Activated CD4-positive, alpha-beta T cell treated with anti-CD3 and anti-CD28 coated beads, Interleukin-2, amount 50 U/mL, for 24 hours (primary cell): ENCODE measurements at regions not wholly inside any gene's neighbourhood (a gene's known extent, or its start where the extent isn't known, plus 50 kb on each side); places are given as distances from the start of the nearest gene placed in this dataset.

Experiments used
- DNase-seq, 2 donors: peaks; one replicate each; pipeline ENCODE4 v3.0.0-alpha.2; 2020; ENCODE audit warnings: low read depth in 1 of 2, low spot score in 1 of 2

- DNase-seq, result no peak
These were observed 55.3 kb upstream of the AMN1 start for GRCh38 chr12:31783996-31784645.

- no peak for DNase-seq
These were observed 54.7 kb upstream of the AMN1 start for GRCh38 chr12:31783556-31783955.

- no peak for DNase-seq
These were observed 53.2 kb upstream of the AMN1 start for GRCh38 chr12:31781894-31782540.

- DNase-seq, result no peak
These were observed 51.3 kb upstream of the AMN1 start for GRCh38 chr12:31780096-31780495.

- DNase-seq, result no peak
These were observed 49.9 kb upstream of the AMN1 start for GRCh38 chr12:31778687-31779086.
